Globus pallidus (tissue), 1 donor: ENCODE measurements at regions not wholly inside any gene's neighbourhood (a gene's known extent, or its start where the extent isn't known, plus 50 kb on each side); places are given as distances from the start of the nearest gene placed in this dataset.

Experiments used
- DNase-seq: peaks from one replicate; pipeline ENCODE4 v3.0.0-alpha.2; 2015; ENCODE audit warnings: low spot score

- no peak for DNase-seq
Measured at GRCh38 chr18:64991102-64991501, 759.7 kb upstream of the CDH7 start.

- DNase-seq = no peak
Measured at GRCh38 chr18:64986906-64987495, 763.8 kb upstream of the CDH7 start.

DNA sequence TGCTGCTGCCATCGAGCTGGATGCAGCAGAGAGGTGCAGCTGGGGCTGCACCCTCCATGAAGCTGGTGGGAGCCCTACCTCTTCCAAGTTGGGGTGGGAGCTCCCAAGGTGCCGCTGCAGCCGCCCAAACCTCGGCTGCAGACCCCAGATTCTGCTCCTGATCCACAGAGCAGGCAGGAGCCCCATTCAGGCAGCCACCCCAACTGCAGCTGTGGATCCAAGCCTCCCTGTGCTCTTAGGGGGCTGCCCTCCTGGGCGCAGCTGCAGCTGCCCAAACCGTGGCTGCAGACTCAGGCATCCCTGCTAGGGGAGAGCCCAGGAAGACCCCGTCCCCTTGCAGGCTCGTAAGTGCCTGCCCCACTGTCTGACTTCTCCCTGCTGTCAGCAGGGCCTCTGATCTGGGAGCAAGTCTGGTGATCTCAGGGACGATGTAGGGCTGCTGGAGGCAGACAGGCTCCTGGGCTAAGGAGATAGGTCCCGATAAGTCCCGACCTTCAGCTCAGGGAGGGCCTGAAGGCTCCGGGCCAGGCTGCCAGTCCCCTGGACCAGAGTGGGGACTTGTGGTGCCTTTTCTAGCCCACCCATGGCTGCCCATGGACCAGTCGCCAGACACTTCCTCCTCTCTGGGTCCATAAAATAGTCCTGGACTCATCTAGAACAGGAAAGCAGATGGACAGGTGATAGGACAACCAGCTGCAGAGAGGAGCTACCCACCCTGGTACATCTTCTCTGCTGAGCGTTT, 767.1 kb upstream of the CDH7 start:
- no peak for DNase-seq

DNA sequence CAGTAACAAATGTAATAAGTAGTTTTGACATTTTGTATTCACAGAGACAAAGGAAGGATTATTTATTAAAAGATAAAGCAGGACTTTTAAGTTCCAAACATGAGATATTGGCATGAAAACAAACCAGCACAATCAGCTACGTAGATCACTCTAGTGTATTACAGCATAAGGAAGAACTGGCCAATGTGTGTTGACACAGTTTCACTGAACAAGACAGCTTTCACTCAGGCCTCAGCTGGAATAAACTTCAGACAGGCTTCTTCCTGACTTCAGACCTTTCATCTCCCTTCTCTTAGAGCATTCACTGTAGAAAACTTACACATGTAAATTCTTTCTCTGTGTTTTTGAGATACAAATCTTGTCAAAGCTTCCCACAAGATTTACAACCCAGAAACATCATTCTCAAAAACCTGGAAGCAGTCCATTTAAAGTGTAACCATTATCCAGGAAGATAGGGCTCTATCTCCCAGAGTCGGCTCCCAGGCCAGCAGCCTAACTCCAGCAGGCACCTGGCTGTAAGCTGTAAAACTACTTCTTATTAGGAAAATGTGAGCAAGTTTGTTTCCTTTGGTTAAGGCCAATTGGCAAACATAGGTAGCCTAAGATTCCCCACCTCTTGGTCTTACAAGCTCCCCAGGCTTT, 768.3 kb upstream of the CDH7 start:
- DNase-seq = no peak

- no peak for DNase-seq
Measured at GRCh38 chr18:64981915-64982314, 768.9 kb upstream of the CDH7 start.

GRCh38 chr18:64979791-64980190, 771.0 kb upstream of the CDH7 start:
- no peak for DNase-seq

- DNase-seq = no peak
Measured at GRCh38 chr18:64974391-64975125, 776.3 kb upstream of the CDH7 start.

DNA sequence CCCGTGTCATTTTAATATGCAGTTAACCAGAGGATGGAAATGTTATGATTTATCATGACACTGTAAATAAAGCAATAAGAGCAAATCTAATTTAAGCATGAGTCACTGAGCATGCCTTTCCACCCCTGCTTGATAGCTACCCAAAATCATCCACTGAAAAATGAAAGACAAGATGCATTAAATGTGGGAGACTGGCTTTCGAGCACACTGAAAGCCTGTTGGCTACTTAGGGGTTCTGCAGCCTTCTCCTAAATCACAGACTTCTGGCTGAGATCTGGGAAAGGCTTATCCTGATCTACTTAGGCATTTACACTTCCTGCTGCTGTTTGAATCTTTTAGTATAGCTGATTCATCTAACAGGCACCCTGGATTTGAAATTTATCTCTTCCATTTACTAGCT, 778.3 kb upstream of the CDH7 start:
- DNase-seq = no peak

- DNase-seq = no peak
Measured at GRCh38 chr18:64966667-64967066, 784.1 kb upstream of the CDH7 start.

GRCh38 chr18:64956465-64956864, 794.3 kb upstream of the CDH7 start:
- DNase-seq = no peak

DNA sequence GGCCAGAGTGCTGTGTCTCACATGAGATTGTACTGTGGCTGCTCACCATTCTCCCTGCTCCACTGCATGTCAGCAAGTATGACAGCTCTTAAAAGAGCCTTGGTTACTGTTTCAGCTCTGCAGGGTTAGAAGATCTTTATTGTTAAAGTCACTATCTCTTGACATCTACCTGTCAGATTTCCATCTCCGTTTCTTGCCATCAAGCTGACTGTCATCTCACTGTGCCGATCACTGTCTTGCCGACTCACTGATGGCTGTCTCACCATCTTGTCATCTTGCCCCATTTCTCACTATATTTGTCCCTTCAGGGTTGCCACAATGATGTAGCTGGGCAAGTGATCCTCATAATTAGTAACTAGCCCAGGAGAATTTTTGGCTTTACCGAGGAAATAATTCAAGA, 800.9 kb upstream of the CDH7 start:
- no peak for DNase-seq

DNA sequence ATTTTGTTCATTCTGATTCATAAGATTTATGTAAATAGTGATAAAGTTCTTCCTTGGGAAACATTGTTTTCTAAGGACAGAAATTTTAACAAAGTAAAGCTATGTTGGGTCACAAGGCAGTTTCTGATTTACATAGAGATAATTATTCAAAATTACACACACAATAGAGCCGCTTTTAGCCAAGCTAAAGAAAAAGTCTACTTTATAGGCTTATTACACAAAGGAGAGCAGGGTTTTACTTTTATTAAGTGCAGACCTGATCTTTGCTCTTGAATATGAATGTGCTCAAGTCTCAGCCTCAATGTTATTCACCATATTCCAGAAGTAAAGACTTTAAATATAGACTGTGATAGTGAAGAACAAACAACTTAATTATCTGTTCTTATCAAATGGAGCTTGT, 787.8 kb upstream of the LINC00305 start:
- no peak for DNase-seq

DNA sequence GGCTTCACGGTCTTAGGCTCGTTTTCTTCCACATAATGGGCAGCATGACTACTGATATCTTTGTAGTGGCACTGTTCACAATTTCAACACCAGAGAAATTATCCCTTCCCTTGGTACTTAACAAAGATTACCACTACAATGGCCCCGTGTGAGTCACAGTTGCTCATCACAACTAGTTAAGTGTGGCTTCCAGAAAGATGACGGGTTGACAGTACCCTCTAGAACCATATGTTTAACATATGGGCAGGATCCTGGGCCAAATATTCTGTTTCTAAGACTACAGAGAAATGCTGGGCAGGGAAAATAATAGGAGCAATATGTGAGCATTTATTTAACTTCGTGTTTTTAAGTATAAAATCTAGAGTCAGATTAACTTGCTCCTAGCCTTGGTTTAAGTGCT, 780.1 kb upstream of the LINC00305 start:
- DNase-seq = no peak

- no peak for DNase-seq
Measured at GRCh38 chr18:64919971-64920570, 771.2 kb upstream of the LINC00305 start.

DNA sequence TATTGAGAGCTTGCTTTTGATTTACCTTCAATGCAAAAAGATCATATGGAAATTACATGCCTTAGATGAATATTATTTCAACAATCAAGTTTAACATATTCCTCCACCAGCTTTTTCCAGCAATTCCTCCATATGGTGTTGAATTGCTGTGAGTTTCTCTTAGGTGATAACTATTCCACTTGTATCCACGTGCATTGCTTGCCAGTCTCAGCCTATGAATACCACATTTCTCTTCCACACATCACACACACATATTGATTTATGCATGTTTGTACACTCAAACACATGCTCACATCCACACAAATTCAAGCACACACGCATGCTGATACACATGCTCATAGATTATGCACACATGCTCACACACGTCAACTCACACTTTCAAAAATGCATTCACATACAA, 770.0 kb upstream of the LINC00305 start:
- no peak for DNase-seq

DNA sequence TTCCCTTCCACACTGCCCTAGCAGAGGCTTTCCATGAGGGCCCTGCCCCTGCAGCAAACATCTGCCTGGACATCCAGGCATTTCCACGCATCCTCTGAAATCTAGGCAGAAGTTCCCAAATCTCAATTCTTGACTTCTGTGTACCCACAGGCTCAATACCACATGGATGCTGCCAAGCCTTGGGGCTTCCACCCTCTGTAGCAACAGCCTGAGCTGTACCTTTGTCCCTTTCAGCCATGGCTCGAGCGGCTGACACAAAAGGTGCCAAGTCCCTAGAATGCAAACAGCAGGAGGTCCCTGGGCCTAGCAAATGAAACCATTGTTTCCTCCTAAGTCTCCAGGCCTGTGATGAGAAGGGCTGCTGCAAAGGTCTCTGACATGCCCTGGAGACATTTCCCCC, 744.5 kb upstream of the LINC00305 start:
- DNase-seq = no peak

GRCh38 chr18:64888956-64889355, 740.1 kb upstream of the LINC00305 start:
- DNase-seq = no peak

DNA sequence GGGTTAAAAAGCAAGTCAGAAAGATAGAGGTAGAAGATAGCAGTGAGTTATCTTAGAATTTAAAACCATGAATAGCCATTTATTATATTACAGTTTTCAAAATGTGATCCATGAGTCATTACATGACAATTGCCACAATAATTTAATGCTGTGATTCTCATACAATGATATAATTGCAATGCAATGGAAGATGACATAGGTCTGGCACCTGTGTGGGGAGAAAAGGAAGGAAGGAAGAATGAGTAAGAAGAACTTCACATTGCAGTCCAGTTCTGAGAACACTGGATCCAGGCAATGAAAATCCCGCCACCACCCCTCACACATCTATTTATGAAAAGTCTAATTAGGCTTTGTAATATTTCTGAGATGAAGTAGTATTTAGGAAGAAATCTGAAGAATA, 738.1 kb upstream of the LINC00305 start:
- no peak for DNase-seq

- no peak for DNase-seq
Measured at GRCh38 chr18:64882896-64883295, 734.0 kb upstream of the LINC00305 start.

DNA sequence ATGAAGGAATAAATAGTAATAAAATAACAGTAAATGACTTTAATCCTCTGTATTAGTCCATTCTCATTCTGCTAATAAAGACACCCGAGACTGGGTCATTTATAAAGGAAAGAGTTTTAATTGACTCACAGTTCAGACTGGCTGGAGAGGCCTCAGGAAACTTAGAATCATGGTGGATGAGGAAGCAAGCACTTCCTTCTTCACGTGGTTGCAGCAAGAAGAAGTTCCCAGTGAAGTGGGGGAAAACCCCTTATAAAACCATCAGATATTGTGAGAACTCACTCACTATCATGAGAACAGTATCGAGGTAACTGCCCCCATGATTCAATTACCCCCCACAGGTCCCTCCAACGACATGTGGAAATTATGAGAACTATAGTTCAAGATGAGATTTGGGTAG, 727.9 kb upstream of the LINC00305 start:
- no peak for DNase-seq

DNA sequence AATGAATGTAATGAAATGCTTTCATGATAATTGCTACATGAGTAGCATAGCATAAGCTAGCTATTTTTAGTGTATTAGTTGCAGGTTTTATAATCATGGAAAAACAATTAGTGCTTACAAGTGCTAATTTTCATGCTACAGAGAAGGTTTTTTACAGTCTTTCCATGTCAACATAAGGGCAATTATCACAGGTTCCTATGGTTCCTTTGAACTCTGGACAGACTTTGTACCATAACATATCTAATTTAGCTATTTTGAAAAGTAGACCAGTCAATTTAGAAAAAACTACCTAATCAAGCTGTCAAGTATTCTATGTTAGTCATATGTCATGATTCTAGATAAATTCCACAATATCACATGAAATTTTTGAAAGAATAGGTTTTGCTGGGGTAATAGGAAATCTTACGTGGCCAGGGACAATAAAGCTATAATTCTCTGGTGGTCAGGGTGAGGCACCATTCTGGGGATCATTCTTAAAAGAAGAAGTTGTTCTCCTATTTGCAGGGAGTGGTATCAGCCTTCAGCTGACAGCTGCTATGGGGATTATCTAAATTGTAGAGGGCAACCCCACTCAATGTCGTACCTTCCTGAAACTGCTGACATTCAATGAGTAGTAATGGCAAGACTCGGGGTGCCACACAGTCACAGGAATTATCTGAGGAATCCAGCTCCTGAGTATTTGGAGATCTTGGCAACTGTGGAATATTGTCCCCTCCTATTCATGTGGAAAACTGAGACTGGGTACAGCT, 724.0 kb upstream of the LINC00305 start:
- no peak for DNase-seq

DNA sequence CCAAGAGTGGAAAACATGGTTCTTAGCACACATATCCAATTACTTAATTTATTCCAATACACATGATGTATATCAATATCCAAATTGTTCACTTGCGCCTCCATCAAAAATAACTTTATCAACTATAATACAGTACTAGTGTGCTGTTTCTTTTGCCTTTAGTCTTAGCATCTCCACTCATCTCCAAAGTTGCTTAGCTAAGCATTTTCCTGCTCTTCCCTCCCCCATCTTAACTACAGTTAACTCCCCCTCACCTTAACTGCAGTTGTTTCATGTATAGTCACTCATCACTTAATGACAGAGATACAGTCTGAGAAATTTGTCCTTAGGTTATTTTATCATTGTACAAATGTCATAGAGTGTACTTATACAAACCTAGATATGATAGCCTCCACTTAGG, 705.2 kb upstream of the LINC00305 start:
- no peak for DNase-seq
